ENCODE measurements at regions not wholly inside any gene's neighbourhood (a gene's known extent, or its start where the extent isn't known, plus 50 kb on each side); places are given as distances from the start of the nearest gene placed in this dataset.

- 49% methylated on average over 7 of the region's 7 CpGs for WGBS (ENCODE audit: missing lambda C conversion rate)
- no peak for FAIRE-seq
- no peaks in the 10 kb centered on the region for H3K9me3 ChIP-seq
- no peak for TF ChIP-seq HEYL (CRISPR knock-in tag; IDR thresholded peaks at IDR 0.05)
- TF ChIP-seq HOXA7 (CRISPR knock-in tag; IDR thresholded peaks at IDR 0.05): no peak
- TF ChIP-seq EP300 (IDR thresholded peaks at IDR 0.05): no peak
- TF ChIP-seq EHF (CRISPR knock-in tag; IDR thresholded peaks at IDR 0.05): no peak
- TF ChIP-seq REST (IDR thresholded peaks at IDR 0.05): no peak
- no peak for TF ChIP-seq HMGXB4 (CRISPR knock-in tag; IDR thresholded peaks at IDR 0.05; ENCODE audit: borderline replicate concordance)
- no peak for TF ChIP-seq E2F6 (IDR thresholded peaks at IDR 0.05; ENCODE audit: borderline replicate concordance, low read depth)
- TF ChIP-seq PHF8 (IDR thresholded peaks at IDR 0.05; ENCODE audit: borderline replicate concordance, low read depth): no peak
- TF ChIP-seq NR3C1 (IDR thresholded peaks at IDR 0.05): no peak
- TF ChIP-seq PBX3 (IDR thresholded peaks at IDR 0.05): no peak
- TF ChIP-seq CHD2 (IDR thresholded peaks at IDR 0.05; ENCODE audit: low read length, partially characterized antibody): no peak
- no peak for TF ChIP-seq JUN (IDR thresholded peaks at IDR 0.05)
- no peak for TF ChIP-seq HOXB5 (CRISPR knock-in tag; IDR thresholded peaks at IDR 0.05)
- TF ChIP-seq RNF2 (IDR thresholded peaks at IDR 0.05; ENCODE audit: borderline replicate concordance, low read depth): no peak
- H3K4me1 ChIP-seq: no peaks in the 10 kb centered on the region
- H3K4me2 ChIP-seq: no peak overlapping the region
- no peak overlapping the region for H3K27ac ChIP-seq
- peak; percentile 66 to 80; a peak in 5 of 6 replicates for ATAC-seq
- ChIA-PET CTCF (interaction anchor here (1.0 to 2.4 kb wide), 6 partner anchors 12 to 690 kb away, joined by 3 to 11 read pairs (median 4); no protein-coding TSS in a partner anchor), POLR2A (no interaction called here)
- DNase-seq (ENCODE audit: low read depth in 1 of 2, low spot score in 1 of 2): peak in 1 of 2 experiments; percentile 3
- no peak overlapping the region for H3K4me3 ChIP-seq
Measured at GRCh38 chr2:176817061-176817565, 395.5 kb upstream of the HNRNPA3 start.

GRCh38 chr2:176818076-176818475 lies 394.5 kb upstream of the HNRNPA3 start:
- no peak for ATAC-seq
- TF ChIP-seq FOSB (CRISPR knock-in tag; IDR thresholded peaks at IDR 0.05) (no peak), FOXS1 (CRISPR knock-in tag; IDR thresholded peaks at IDR 0.05) (no peak), POLR2A (IDR thresholded peaks at IDR 0.05; ENCODE audit: low read length) (no peak), MAFK (IDR thresholded peaks at IDR 0.05; ENCODE audit: partially characterized antibody) (no peak), RAD21 (conservative IDR thresholded peaks at IDR 0.05 in 1 of 2, IDR thresholded peaks at IDR 0.05 in 1 of 2) (no peak), ZC3H11A (IDR thresholded peaks at IDR 0.05) (no peak), FOSL2 (IDR thresholded peaks at IDR 0.05) (no peak), FOSL2 (CRISPR knock-in tag; IDR thresholded peaks at IDR 0.05) (no peak), JUN (IDR thresholded peaks at IDR 0.05) (no peak), RFX5 (IDR thresholded peaks at IDR 0.05) (no peak), USF2 (IDR thresholded peaks at IDR 0.05) (no peak), NFE2L2 (conservative IDR thresholded peaks at IDR 0.05; ENCODE audit: low read length) (no peak), CBX2 (IDR thresholded peaks at IDR 0.05; ENCODE audit: borderline replicate concordance, low read depth) (no peak), HEYL (CRISPR knock-in tag; IDR thresholded peaks at IDR 0.05) (no peak), EHMT2 (IDR thresholded peaks at IDR 0.05; ENCODE audit: low read depth) (no peak), HOXB5 (CRISPR knock-in tag; IDR thresholded peaks at IDR 0.05) (no peak), CHD2 (IDR thresholded peaks at IDR 0.05; ENCODE audit: low read length, partially characterized antibody) (no peak)

More at GRCh38 chr2:176818076-176818475, 394.5 kb upstream of the HNRNPA3 start:
- 28% methylated on average over 4 of the region's 4 CpGs for WGBS (ENCODE audit: missing lambda C conversion rate)
- H3K27ac ChIP-seq: no peak overlapping the region
- POLR2A ChIA-PET: no interaction called here
- no peaks in the 10 kb centered on the region for H3K9me3 ChIP-seq
- CTCF ChIA-PET: interaction anchor here (1.5 to 2.4 kb wide), 3 partner anchors 331 to 691 kb away, joined by 3 to 11 read pairs (median 4); no protein-coding TSS in a partner anchor
- H3K4me2 ChIP-seq: no peak overlapping the region
- H3K4me1 ChIP-seq: no peaks in the 10 kb centered on the region
- no peak for FAIRE-seq
- DNase-seq (ENCODE audit: low read depth in 1 of 2, low spot score in 1 of 2): no peak
- H3K4me3 ChIP-seq: no peak overlapping the region

Measured in A549 (cell line).